GM21576 (cell line): ENCODE measurements at regions not wholly inside any gene's neighbourhood (a gene's known extent, or its start where the extent isn't known, plus 50 kb on each side); places are given as distances from the start of the nearest gene placed in this dataset.
"Not testable (repeated sequence)": the region's sequence is repeated elsewhere in the genome, so short reads cannot be mapped to it uniquely, and the experiment has no call there.

Experiments
- ATAC-seq: cut with Tn5 transposase; IDR thresholded peaks from one replicate; pipeline ENCODE4 v1.9.1; 2021; ENCODE audit warnings: mild to moderate bottlenecking, moderate library complexity; ENCODE audit not compliant: unreplicated experiment

- no peak for ATAC-seq
These were observed 116.5 kb downstream of the RTP4 start for GRCh38 chr3:187484547-187485295.

- ATAC-seq, result no peak
These were observed 113.2 kb downstream of the RTP4 start for GRCh38 chr3:187481426-187481825.

- ATAC-seq, result not testable (repeated sequence)
These were observed 107.4 kb downstream of the RTP4 start for GRCh38 chr3:187475613-187476012.

- ATAC-seq, result no peak
These were observed 105.7 kb downstream of the RTP4 start for GRCh38 chr3:187473778-187474406.

GRCh38 chr3:187466306-187466705, 98.1 kb downstream of the RTP4 start:
- not testable (repeated sequence) for ATAC-seq

GRCh38 chr3:187465503-187465902, 97.3 kb downstream of the RTP4 start:
- ATAC-seq, result no peak

- ATAC-seq, result no peak
These were observed 96.5 kb downstream of the RTP4 start for GRCh38 chr3:187464682-187465081.

GRCh38 chr3:187458921-187459320, 90.7 kb downstream of the RTP4 start:
- no peak for ATAC-seq

GRCh38 chr3:187458383-187458782, 90.2 kb downstream of the RTP4 start:
- ATAC-seq, result no peak

GRCh38 chr3:187456250-187456649, 88.1 kb downstream of the RTP4 start:
- no peak for ATAC-seq

- ATAC-seq, result no peak
These were observed 86.1 kb downstream of the RTP4 start for GRCh38 chr3:187454085-187454815.

- no peak for ATAC-seq
These were observed 82.4 kb downstream of the RTP4 start for GRCh38 chr3:187450431-187451190.

GRCh38 chr3:187448674-187449073, 80.5 kb downstream of the RTP4 start:
- ATAC-seq, result no peak

- ATAC-seq, result no peak
These were observed 79.6 kb downstream of the RTP4 start for GRCh38 chr3:187447737-187448136.

- ATAC-seq, result no peak
These were observed 77.2 kb downstream of the RTP4 start for GRCh38 chr3:187445356-187445755.

- no peak for ATAC-seq
These were observed 66.3 kb downstream of the RTP4 start for GRCh38 chr3:187434524-187434923.

GRCh38 chr3:187430576-187430975, 62.4 kb downstream of the RTP4 start:
- ATAC-seq, result no peak
